ENCODE measurements at regions not wholly inside any gene's neighbourhood (a gene's known extent, or its start where the extent isn't known, plus 50 kb on each side); places are given as distances from the start of the nearest gene placed in this dataset.

GRCh38 chr4:85058551-85058950, 92.1 kb upstream of the WDFY3 start:
- Histone ChIP-seq H3K79me2 (ENCODE audit: control insufficient read depth, insufficient read depth, low read length, poor library complexity) (no peaks in the 10 kb centered on the region), H3K9me3 (ENCODE audit: insufficient read depth, low read depth, low read length) (peaks cover 1% of the 10 kb centered on the region), H3K18ac (ENCODE audit: low read length) (no peak overlapping the region), H2BK5ac (ENCODE audit: low read depth, low read length, poor library complexity) (no peak overlapping the region), H3K4ac (ENCODE audit: low read depth, low read length) (no peak overlapping the region), H3K79me1 (ENCODE audit: low read length) (no peaks in the 10 kb centered on the region), H2AFZ (ENCODE audit: insufficient read depth, low read length, poor library complexity) (no peak overlapping the region), H3K27me3 (ENCODE audit: insufficient read depth, low read length) (no peaks in the 10 kb centered on the region), H2BK120ac (ENCODE audit: insufficient read depth, low read length, poor library complexity) (no peak overlapping the region), H4K91ac (ENCODE audit: low read depth, low read length) (no peak overlapping the region), H3K4me1 (ENCODE audit: control insufficient read depth in 1 of 2, insufficient read depth in 2 of 2, low read length in 2 of 2) (no peaks in the 10 kb centered on the region), H3K14ac (ENCODE audit: low read length) (no peak overlapping the region), H3K4me3 (ENCODE audit: low read depth, low read length) (no peak overlapping the region), H4K12ac (ENCODE audit: low read depth, low read length) (no peak overlapping the region), H3K9ac (ENCODE audit: low read length) (no peak overlapping the region), H2BK12ac (ENCODE audit: low read length) (no peak overlapping the region), H3K23ac (ENCODE audit: low read length) (no peak overlapping the region), H3K36me3 (ENCODE audit: control insufficient read depth in 1 of 2, insufficient read depth in 2 of 2, low read length in 2 of 2) (no peaks in the 10 kb centered on the region), H4K8ac (ENCODE audit: low read depth, low read length) (no peak overlapping the region), H3K4me2 (ENCODE audit: low read length) (no peak overlapping the region), H3K27ac (ENCODE audit: low read depth, low read length) (no peak overlapping the region), H2AK5ac (ENCODE audit: low read length) (no peak overlapping the region)
- WGBS (ENCODE audit: extremely low coverage, insufficient coverage, insufficient read length): no CpG with 5 or more reads among the region's 3 CpGs
- DNase-seq: no peak

DNA sequence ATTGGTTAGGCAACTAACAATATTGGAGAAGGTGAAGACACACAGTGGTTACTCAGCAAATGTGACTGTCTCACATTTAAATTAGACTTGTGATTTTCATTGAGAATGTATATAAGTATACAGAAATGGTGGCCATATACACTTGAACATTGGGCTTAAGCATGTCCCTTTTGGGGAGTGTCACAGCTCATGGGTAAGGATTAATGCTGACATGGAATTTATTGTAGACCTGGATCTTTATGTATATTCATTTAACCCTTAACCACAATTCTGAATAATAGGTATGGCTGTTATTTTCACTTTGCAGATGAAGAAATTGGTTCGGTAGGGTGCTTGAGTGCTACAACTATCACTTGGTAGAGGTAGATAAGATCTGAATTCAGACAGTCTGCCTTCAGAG, 95.5 kb upstream of the WDFY3 start:
- Histone ChIP-seq H3K4me2 (ENCODE audit: low read length) (no peak overlapping the region), H3K23ac (ENCODE audit: low read length) (no peak overlapping the region), H2BK120ac (ENCODE audit: insufficient read depth, low read length, poor library complexity) (no peak overlapping the region), H4K8ac (ENCODE audit: low read depth, low read length) (no peak overlapping the region), H3K27me3 (ENCODE audit: insufficient read depth, low read length) (no peaks in the 10 kb centered on the region), H3K79me2 (ENCODE audit: control insufficient read depth, insufficient read depth, low read length, poor library complexity) (no peaks in the 10 kb centered on the region), H4K12ac (ENCODE audit: low read depth, low read length) (no peak overlapping the region), H3K4me1 (ENCODE audit: control insufficient read depth in 1 of 2, insufficient read depth in 2 of 2, low read length in 2 of 2) (no peaks in the 10 kb centered on the region), H3K9me3 (ENCODE audit: insufficient read depth, low read depth, low read length) (peaks cover 1% of the 10 kb centered on the region), H3K18ac (ENCODE audit: low read length) (no peak overlapping the region), H3K4me3 (ENCODE audit: low read depth, low read length) (no peak overlapping the region), H2BK5ac (ENCODE audit: low read depth, low read length, poor library complexity) (no peak overlapping the region), H3K79me1 (ENCODE audit: low read length) (no peaks in the 10 kb centered on the region), H2AFZ (ENCODE audit: insufficient read depth, low read length, poor library complexity) (no peak overlapping the region), H3K36me3 (ENCODE audit: control insufficient read depth in 1 of 2, insufficient read depth in 2 of 2, low read length in 2 of 2) (no peaks in the 10 kb centered on the region), H3K27ac (ENCODE audit: low read depth, low read length) (no peak overlapping the region), H2BK12ac (ENCODE audit: low read length) (no peak overlapping the region), H2AK5ac (ENCODE audit: low read length) (no peak overlapping the region), H3K14ac (ENCODE audit: low read length) (no peak overlapping the region), H3K4ac (ENCODE audit: low read depth, low read length) (no peak overlapping the region), H3K9ac (ENCODE audit: low read length) (no peak overlapping the region), H4K91ac (ENCODE audit: low read depth, low read length) (no peak overlapping the region)
- DNase-seq: no peak
- no CpG with 5 or more reads among the region's 1 CpG for WGBS (ENCODE audit: extremely low coverage, insufficient coverage, insufficient read length)

DNA sequence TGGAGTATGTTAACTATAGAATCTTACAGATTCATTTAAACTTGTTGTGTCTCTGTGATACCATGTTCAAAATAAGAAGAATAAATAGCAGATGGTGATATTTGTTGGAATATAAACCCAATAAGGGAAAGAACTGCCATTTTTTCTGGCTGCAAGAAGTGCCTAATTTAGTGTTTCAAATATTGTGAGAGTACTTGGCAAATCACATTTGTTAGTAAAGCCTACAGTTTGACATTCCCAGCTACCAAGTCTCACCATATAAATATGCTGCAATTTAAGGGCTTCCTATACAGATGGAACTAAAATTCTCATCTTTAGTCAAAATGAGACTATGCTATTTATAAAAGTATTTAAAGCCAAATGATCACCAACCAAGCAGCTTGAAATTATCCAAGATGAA, 96.0 kb upstream of the WDFY3 start:
- no peak for DNase-seq

DNA sequence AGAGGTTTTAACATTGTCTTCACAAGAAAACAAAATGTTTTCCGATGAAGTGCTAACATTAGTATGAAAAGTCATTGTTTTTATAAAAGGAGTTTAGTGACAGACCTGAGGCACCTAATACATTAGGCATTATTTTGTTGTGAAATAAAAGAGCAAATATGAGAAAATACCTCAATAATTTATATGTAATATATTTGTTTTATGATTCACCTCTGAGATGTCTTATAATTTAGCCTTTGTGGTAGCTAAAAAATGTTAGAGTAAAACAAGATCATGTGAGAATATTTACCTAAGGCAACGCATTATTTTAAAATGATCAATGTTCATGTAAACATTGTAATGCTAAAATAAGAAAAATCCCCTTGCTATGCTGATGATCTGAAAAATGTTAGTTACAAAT, 100.9 kb upstream of the WDFY3 start:
- Histone ChIP-seq H3K18ac (ENCODE audit: low read length) (no peak overlapping the region), H3K9me3 (ENCODE audit: insufficient read depth, low read depth, low read length) (peaks cover 1% of the 10 kb centered on the region), H3K27ac (ENCODE audit: low read depth, low read length) (no peak overlapping the region)

More for the DNA sequence above, 96.0 kb upstream of the WDFY3 start:
- H4K91ac ChIP-seq (ENCODE audit: low read depth, low read length): no peak overlapping the region
- peaks cover 1% of the 10 kb centered on the region for H3K9me3 ChIP-seq (ENCODE audit: insufficient read depth, low read depth, low read length)
- no peak overlapping the region for H2BK5ac ChIP-seq (ENCODE audit: low read depth, low read length, poor library complexity)
- no peak overlapping the region for H3K23ac ChIP-seq (ENCODE audit: low read length)
- H3K4me1 ChIP-seq (ENCODE audit: control insufficient read depth in 1 of 2, insufficient read depth in 2 of 2, low read length in 2 of 2): no peaks in the 10 kb centered on the region
- no peak overlapping the region for H2BK120ac ChIP-seq (ENCODE audit: insufficient read depth, low read length, poor library complexity)
- no peak overlapping the region for H3K27ac ChIP-seq (ENCODE audit: low read depth, low read length)
- no peak overlapping the region for H2AK5ac ChIP-seq (ENCODE audit: low read length)
- H3K79me2 ChIP-seq (ENCODE audit: control insufficient read depth, insufficient read depth, low read length, poor library complexity): no peaks in the 10 kb centered on the region
- no peak overlapping the region for H3K4ac ChIP-seq (ENCODE audit: low read depth, low read length)
- H3K79me1 ChIP-seq (ENCODE audit: low read length): no peaks in the 10 kb centered on the region
- H3K36me3 ChIP-seq (ENCODE audit: control insufficient read depth in 1 of 2, insufficient read depth in 2 of 2, low read length in 2 of 2): no peaks in the 10 kb centered on the region
- H3K4me3 ChIP-seq (ENCODE audit: low read depth, low read length): no peak overlapping the region
- H3K9ac ChIP-seq (ENCODE audit: low read length): no peak overlapping the region
- H3K27me3 ChIP-seq (ENCODE audit: insufficient read depth, low read length): no peaks in the 10 kb centered on the region
- H3K14ac ChIP-seq (ENCODE audit: low read length): no peak overlapping the region
- H3K4me2 ChIP-seq (ENCODE audit: low read length): no peak overlapping the region
- no peak overlapping the region for H4K8ac ChIP-seq (ENCODE audit: low read depth, low read length)
- H4K12ac ChIP-seq (ENCODE audit: low read depth, low read length): no peak overlapping the region
- no peak overlapping the region for H3K18ac ChIP-seq (ENCODE audit: low read length)
- no peak overlapping the region for H2BK12ac ChIP-seq (ENCODE audit: low read length)
- no peak overlapping the region for H2AFZ ChIP-seq (ENCODE audit: insufficient read depth, low read length, poor library complexity)

More for the DNA sequence above, 100.9 kb upstream of the WDFY3 start:
- H3K9ac ChIP-seq (ENCODE audit: low read length): no peak overlapping the region
- no peaks in the 10 kb centered on the region for H3K27me3 ChIP-seq (ENCODE audit: insufficient read depth, low read length)
- H4K12ac ChIP-seq (ENCODE audit: low read depth, low read length): no peak overlapping the region
- H4K91ac ChIP-seq (ENCODE audit: low read depth, low read length): no peak overlapping the region
- H3K4ac ChIP-seq (ENCODE audit: low read depth, low read length): no peak overlapping the region
- no peak overlapping the region for H3K4me2 ChIP-seq (ENCODE audit: low read length)
- H3K4me1 ChIP-seq (ENCODE audit: control insufficient read depth in 1 of 2, insufficient read depth in 2 of 2, low read length in 2 of 2): no peaks in the 10 kb centered on the region
- no peaks in the 10 kb centered on the region for H3K79me2 ChIP-seq (ENCODE audit: control insufficient read depth, insufficient read depth, low read length, poor library complexity)
- no peak overlapping the region for H2BK120ac ChIP-seq (ENCODE audit: insufficient read depth, low read length, poor library complexity)
- no peak overlapping the region for H2BK5ac ChIP-seq (ENCODE audit: low read depth, low read length, poor library complexity)
- DNase-seq: no peak
- H3K23ac ChIP-seq (ENCODE audit: low read length): no peak overlapping the region
- no peak overlapping the region for H2AFZ ChIP-seq (ENCODE audit: insufficient read depth, low read length, poor library complexity)
- WGBS (ENCODE audit: extremely low coverage, insufficient coverage, insufficient read length): no CpG with 5 or more reads among the region's 2 CpGs
- H2AK5ac ChIP-seq (ENCODE audit: low read length): no peak overlapping the region
- no peak overlapping the region for H4K8ac ChIP-seq (ENCODE audit: low read depth, low read length)
- H2BK12ac ChIP-seq (ENCODE audit: low read length): no peak overlapping the region
- H3K36me3 ChIP-seq (ENCODE audit: control insufficient read depth in 1 of 2, insufficient read depth in 2 of 2, low read length in 2 of 2): no peaks in the 10 kb centered on the region
- no peaks in the 10 kb centered on the region for H3K79me1 ChIP-seq (ENCODE audit: low read length)
- H3K4me3 ChIP-seq (ENCODE audit: low read depth, low read length): no peak overlapping the region
- H3K14ac ChIP-seq (ENCODE audit: low read length): no peak overlapping the region

All from trophoblast cell (in vitro differentiated cells and primary cell).